ENCODE measurements at regions not wholly inside any gene's neighbourhood (a gene's known extent, or its start where the extent isn't known, plus 50 kb on each side); places are given as distances from the start of the nearest gene placed in this dataset.

DNA sequence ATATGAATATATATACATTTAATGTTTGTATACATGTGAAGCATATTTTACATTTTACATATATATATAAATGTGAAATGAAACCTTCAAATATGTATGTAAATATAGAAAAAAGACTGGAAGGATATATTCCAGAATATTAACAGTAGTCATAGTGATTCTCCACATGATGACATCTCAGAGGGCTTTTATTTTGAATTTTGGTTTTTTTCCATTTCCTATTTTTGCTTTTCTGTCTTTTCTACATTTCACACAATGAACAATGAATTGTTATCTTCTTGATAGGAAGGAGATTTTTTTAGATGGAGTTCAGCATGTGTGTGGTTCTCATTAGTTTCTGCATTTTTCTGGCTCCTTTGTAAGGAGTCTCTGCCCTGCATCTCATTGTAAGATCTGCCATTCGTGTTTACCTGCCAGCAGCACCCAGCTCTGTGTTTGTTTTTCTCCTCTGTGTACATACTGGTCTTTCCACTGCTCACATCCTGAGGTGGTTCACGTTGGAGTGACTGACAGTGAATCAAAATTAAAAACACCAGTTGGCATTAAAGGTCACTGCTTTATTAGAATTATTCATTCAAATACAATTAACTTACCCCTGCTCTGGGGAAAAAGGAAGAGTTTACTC, 425.3 kb upstream of the MDFIC2 start:
- no peaks in the 10 kb centered on the region for H3K9me3 Mint-ChIP-seq
- H3K36me3 Mint-ChIP-seq (ENCODE audit: low read depth) = no peaks in the 10 kb centered on the region
- ChIA-PET CTCF (no interaction called here), POLR2A (no interaction called here)
- no peak for DNase-seq
- H3K4me3 Mint-ChIP-seq = no peak overlapping the region
- H3K27ac Mint-ChIP-seq = no peak overlapping the region
- peaks cover 9% of the 10 kb centered on the region for H3K27me3 Mint-ChIP-seq
- H3K4me1 Mint-ChIP-seq = no peaks in the 10 kb centered on the region

DNA sequence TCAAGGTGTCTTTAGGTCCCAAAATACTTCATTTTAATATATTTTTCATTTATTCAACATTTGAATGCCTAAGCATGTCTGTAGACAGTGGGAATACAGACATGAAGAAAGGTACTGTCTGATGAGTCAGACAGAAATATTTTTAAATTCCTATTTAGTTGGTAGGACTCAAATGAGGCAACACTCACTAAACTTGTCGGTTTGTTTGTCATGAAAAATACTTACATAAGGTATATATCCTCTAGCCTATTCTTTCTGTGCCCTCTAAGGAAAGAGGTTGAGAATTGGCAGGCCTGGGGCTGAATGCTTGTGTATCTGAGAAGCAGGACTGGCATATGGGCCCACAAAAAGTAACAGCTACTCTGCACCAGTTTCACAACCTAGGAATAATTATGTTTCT, 423.6 kb upstream of the MDFIC2 start:
- CTCF ChIA-PET = interaction anchor here (0.6 kb wide), 1 partner anchor 507 kb away, joined by 3 read pairs; no protein-coding TSS in a partner anchor
- Mint-ChIP-seq H3K36me3 (ENCODE audit: low read depth) (no peaks in the 10 kb centered on the region), H3K9me3 (no peaks in the 10 kb centered on the region), H3K27me3 (peaks cover 14% of the 10 kb centered on the region), H3K27ac (no peak overlapping the region), H3K4me1 (no peaks in the 10 kb centered on the region), H3K4me3 (no peak overlapping the region)
- no peak for DNase-seq
- POLR2A ChIA-PET = no interaction called here

DNA sequence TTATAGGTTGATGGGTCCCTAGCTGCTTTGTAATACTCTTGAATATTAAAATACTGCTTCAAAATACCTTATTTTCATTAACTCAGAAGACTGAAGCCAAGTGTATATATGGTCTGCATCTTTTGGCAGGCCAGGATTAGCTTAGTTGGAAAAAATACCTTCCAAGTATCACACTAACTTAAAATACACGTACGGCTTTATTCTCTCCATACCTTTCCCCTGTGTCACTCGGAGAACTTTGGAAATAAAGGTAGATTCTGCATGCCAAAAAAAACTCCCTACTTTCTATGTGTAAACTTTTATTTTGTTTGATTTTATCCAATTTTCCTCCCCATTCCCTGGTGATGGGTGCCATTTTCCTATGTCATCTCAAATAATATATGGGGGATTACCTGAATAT, 422.3 kb upstream of the MDFIC2 start:
- H3K4me3 Mint-ChIP-seq = no peak overlapping the region
- CTCF ChIA-PET = no interaction called here
- no peak overlapping the region for H3K27ac Mint-ChIP-seq
- peaks cover 14% of the 10 kb centered on the region for H3K27me3 Mint-ChIP-seq
- no peaks in the 10 kb centered on the region for H3K9me3 Mint-ChIP-seq
- H3K36me3 Mint-ChIP-seq (ENCODE audit: low read depth) = no peaks in the 10 kb centered on the region
- no peak for DNase-seq
- POLR2A ChIA-PET = no interaction called here
- H3K4me1 Mint-ChIP-seq = no peaks in the 10 kb centered on the region

DNA sequence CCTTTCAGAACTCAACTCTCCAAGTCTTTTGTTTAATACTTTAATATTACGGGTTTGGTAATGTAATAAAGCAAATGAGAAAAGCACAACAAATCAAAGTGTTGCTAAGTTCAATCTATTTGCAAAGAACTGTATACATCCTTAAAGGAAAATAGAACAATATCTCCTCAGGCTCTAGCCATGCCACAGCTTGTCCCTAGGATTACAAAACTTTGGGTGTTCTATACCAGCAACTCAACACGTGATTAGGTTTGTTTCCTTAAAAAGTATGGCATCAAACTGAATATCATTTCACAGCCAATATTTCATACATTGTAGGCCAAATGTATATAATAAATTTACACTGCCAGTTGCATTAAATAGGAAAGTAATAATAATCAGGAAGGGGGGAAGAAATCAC, 418.6 kb upstream of the MDFIC2 start:
- Mint-ChIP-seq H3K9me3 (no peaks in the 10 kb centered on the region), H3K36me3 (ENCODE audit: low read depth) (no peaks in the 10 kb centered on the region), H3K27me3 (peaks cover 14% of the 10 kb centered on the region), H3K4me3 (no peak overlapping the region), H3K4me1 (no peaks in the 10 kb centered on the region), H3K27ac (no peak overlapping the region)
- CTCF ChIA-PET = no interaction called here
- POLR2A ChIA-PET = no interaction called here
- DNase-seq = no peak

DNA sequence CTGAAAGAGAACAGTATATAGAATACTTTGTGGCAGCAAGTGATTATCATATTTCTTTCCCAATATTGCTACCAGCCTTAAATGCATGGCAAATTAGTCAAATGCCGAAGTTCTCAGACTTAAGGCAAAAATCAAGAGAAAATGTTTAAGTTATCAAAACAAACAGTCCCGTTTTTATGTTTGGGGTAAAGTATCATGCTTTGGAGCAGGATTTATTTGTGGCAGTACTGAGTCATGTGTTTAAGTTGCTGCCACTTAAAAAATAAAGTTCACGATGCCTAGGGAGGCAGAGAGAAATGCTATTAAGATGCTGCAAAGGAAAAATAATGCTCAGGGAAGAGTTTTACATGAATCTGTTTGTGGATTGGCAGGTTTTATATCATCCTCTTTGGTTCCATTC, 417.4 kb upstream of the MDFIC2 start:
- no peaks in the 10 kb centered on the region for H3K36me3 Mint-ChIP-seq (ENCODE audit: low read depth)
- POLR2A ChIA-PET = no interaction called here
- no peaks in the 10 kb centered on the region for H3K4me1 Mint-ChIP-seq
- DNase-seq = no peak
- no peak overlapping the region for H3K4me3 Mint-ChIP-seq
- H3K27ac Mint-ChIP-seq = no peak overlapping the region
- H3K9me3 Mint-ChIP-seq = no peaks in the 10 kb centered on the region
- CTCF ChIA-PET = no interaction called here
- peaks cover 14% of the 10 kb centered on the region for H3K27me3 Mint-ChIP-seq

DNA sequence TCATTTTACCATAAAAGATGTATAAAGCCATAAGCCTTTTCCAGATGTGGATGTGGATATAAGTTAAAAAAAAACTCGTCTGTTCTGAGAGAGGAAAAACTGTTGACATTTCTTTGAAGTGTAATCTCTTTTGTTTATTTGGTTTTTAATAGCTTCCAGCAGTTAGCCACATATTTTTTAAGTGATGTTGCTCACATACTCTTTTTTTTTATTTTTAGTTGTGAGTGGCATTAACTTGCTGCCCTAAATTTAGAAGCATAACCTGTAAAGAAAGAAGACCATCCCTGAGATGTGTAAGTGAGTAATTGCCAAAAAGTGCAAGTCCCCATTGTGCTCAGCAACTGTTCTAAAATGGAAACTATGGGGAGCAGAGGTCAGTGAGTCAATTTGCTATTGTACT, 415.9 kb upstream of the MDFIC2 start:
- Mint-ChIP-seq H3K27me3 (peaks cover 10% of the 10 kb centered on the region), H3K9me3 (no peaks in the 10 kb centered on the region), H3K4me3 (no peak overlapping the region), H3K36me3 (ENCODE audit: low read depth) (no peaks in the 10 kb centered on the region), H3K27ac (no peak overlapping the region), H3K4me1 (no peaks in the 10 kb centered on the region)
- ChIA-PET POLR2A (no interaction called here), CTCF (no interaction called here)
- DNase-seq = no peak

DNA sequence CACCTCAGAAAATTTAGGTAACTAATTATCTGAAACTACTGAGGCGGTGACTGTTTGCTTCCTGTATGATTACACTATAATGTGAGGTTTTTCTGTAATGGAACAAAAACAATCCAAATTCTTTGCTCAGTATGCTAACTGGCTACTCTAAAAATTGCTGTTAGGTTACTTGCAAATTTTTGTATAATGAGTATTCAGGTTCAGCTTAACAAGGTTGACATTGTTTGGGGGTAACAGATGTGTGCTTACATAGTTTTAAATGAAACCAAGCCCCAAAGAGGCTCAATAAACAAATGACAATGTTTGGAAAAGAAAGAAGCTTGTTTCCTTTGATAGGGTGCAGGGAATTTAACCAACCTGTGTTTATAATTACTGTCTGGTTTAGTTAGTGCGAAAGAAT, 414.5 kb upstream of the MDFIC2 start:
- ChIA-PET CTCF (no interaction called here), POLR2A (no interaction called here)
- H3K27me3 Mint-ChIP-seq = peaks cover 3% of the 10 kb centered on the region
- no peaks in the 10 kb centered on the region for H3K9me3 Mint-ChIP-seq
- no peaks in the 10 kb centered on the region for H3K36me3 Mint-ChIP-seq (ENCODE audit: low read depth)
- no peaks in the 10 kb centered on the region for H3K4me1 Mint-ChIP-seq
- no peak for DNase-seq
- H3K27ac Mint-ChIP-seq = no peak overlapping the region
- no peak overlapping the region for H3K4me3 Mint-ChIP-seq

DNA sequence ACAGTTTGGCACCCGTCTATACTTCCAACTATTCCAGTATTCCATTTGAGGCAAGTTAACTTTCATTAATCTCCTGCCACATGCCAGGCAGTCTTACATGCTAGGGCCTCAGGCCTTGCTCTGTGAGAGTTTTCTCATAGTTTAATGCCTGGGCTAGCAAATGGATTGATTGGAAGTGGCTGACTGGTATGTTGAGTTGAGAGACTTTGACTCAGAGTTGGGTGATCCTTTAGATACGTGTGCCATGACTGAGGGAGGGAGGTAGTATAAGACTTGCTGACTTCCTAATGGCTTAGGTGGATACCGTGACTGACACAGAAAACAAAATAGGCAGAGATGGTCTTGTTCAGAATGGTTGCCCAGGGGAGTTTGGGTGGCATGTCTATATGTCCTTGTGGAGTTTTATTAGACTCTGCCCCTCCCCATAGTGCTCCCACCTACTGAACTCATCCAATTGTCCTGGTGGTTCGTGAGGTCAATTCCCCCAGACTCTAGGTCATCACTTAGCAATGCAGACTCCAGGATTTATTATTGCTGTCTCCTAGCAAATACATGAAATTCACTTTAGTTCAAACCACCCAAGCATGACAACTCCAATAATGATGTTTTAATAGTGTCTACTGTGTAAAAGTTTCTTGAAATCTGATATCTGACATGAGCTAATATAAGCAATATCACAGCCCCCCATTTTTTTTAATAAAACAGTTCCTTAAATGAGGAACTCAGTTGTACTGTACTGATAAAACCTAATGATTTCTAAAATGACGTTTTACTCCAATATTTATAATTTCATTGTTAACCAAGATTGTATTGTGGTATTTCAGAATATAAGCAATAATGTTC, 413.9 kb upstream of the MDFIC2 start:
- no peak overlapping the region for H3K4me3 Mint-ChIP-seq
- no peak for DNase-seq
- no peaks in the 10 kb centered on the region for H3K36me3 Mint-ChIP-seq (ENCODE audit: low read depth)
- H3K4me1 Mint-ChIP-seq = no peaks in the 10 kb centered on the region
- H3K27ac Mint-ChIP-seq = no peak overlapping the region
- peaks cover 5% of the 10 kb centered on the region for H3K27me3 Mint-ChIP-seq
- POLR2A ChIA-PET = no interaction called here
- CTCF ChIA-PET = no interaction called here
- H3K9me3 Mint-ChIP-seq = no peaks in the 10 kb centered on the region

DNA sequence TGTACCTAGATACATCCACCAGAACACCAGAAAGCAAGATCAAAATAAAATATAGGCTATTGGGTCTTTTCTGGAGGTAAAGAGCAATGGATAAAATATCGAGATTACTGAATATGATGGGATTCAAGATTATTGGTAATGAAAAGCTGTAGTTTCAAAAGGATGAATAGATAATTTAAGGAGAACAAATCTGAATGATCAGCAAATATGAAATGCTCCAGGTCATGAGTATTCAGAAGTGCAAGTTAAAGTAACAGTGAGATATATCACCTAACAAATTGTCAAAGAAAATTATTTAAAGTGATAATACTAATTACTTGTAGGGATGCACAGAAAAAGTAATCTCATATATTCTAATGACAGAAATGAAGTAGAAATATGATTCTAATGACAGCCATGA, 409.6 kb upstream of the MDFIC2 start:
- Mint-ChIP-seq H3K4me1 (no peaks in the 10 kb centered on the region), H3K9me3 (no peaks in the 10 kb centered on the region), H3K27ac (no peak overlapping the region), H3K36me3 (ENCODE audit: low read depth) (no peaks in the 10 kb centered on the region), H3K27me3 (peaks cover 11% of the 10 kb centered on the region), H3K4me3 (no peak overlapping the region)
- DNase-seq = no peak
- ChIA-PET CTCF (no interaction called here), POLR2A (no interaction called here)

DNA sequence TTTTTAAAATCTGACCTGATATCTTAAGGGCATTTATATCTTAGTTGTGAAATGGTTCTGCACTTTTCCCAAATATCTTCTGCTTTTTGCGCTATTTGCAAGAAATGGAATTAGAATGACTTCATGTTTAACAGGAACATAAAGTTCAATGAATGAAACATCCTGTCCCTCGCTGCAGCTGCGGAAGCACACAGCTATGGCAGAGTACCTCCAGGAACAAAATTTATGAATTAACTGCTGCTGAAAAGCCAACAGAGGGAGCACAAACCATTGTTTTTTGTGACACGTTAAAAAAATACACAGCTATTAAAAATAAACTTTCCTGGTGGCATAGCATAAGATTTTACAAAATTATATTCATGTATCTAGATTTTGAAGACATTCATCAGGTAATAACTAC, 404.4 kb upstream of the MDFIC2 start:
- Mint-ChIP-seq H3K36me3 (ENCODE audit: low read depth) (peaks cover 3% of the 10 kb centered on the region), H3K4me3 (no peak overlapping the region), H3K4me1 (no peaks in the 10 kb centered on the region), H3K9me3 (peaks cover 11% of the 10 kb centered on the region), H3K27ac (no peak overlapping the region), H3K27me3 (peaks cover 10% of the 10 kb centered on the region)
- no peak for DNase-seq
- CTCF ChIA-PET = no interaction called here
- POLR2A ChIA-PET = no interaction called here

DNA sequence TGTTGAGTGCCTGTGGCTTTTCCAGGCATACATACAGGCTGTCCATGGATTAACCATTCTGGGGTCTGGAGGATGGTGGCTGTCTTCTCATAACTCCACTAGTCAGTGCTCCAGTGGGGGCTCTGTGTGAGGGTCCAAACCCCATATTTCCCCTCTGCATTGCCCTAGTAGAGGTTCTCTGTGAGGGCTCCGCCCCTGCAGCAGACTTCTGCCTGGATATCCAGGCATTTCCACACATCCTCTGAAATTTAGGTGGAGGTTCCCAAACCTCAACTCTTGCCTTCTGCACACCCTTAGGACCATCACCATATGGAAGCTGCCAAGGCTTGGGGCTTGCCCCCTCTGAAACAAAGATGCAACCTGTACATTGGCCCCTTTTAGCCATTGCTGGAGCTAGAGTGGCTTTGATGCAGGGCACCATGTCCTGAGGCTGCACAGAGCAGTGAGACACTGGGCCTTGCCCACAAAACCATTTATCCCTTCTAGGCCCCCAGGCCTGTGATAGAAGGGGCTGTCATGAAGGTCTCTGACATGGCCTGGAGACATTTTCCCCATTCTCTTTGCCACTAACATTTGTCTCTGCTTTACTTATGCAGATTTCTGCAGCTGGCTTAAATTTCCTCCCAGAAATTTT, 400.1 kb upstream of the MDFIC2 start:
- DNase-seq = no peak
- Mint-ChIP-seq H3K36me3 (ENCODE audit: low read depth) (peaks cover 3% of the 10 kb centered on the region), H3K9me3 (peaks cover 14% of the 10 kb centered on the region), H3K27me3 (peaks cover 4% of the 10 kb centered on the region), H3K27ac (no peak overlapping the region), H3K4me1 (no peaks in the 10 kb centered on the region), H3K4me3 (no peak overlapping the region)
- POLR2A ChIA-PET = no interaction called here
- CTCF ChIA-PET = no interaction called here

DNA sequence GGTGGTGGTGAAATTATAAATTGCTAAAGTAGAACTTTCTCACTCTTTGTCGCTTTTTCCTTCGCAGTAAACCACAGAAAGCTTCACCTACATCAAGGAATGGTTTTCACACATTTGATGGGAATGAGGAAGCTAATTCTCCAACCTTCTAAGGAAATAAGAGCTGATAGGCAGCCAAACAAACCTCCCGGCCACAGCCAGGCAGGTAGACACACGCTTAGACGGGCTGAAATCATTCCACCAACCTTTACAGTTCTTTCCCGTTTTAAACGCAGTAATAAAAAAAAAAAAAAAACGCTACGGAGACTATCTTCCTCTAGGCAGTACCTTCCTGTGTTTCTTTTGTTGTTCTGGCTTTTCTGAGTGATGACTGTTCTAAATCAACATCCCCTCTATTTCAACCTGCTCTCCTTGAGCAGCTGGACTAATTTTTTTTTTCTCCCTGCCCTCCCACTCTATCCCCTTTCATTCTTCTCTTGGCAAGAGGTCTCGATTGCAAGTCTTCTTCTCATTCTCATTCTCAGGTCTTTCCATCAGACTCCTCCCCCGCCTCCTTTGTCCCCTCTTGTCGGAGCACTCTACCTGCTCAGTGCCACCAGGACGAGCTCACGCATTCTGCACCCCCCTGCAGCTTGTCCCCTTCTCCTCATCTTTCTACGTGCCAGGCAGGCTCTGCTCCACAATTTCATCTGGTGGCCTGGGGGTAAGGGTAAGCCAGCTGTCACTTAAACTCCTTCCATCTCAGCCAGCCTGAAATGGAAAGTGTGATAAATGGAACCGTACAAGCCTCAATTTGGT, 391.1 kb upstream of the MDFIC2 start:
- H3K4me1 Mint-ChIP-seq = no peaks in the 10 kb centered on the region
- H3K4me3 Mint-ChIP-seq = no peak overlapping the region
- ChIA-PET POLR2A (no interaction called here), CTCF (no interaction called here)
- no peaks in the 10 kb centered on the region for H3K9me3 Mint-ChIP-seq
- H3K36me3 Mint-ChIP-seq (ENCODE audit: low read depth) = no peaks in the 10 kb centered on the region
- H3K27ac Mint-ChIP-seq = no peak overlapping the region
- peaks cover 23% of the 10 kb centered on the region for H3K27me3 Mint-ChIP-seq
- DNase-seq = no peak

DNA sequence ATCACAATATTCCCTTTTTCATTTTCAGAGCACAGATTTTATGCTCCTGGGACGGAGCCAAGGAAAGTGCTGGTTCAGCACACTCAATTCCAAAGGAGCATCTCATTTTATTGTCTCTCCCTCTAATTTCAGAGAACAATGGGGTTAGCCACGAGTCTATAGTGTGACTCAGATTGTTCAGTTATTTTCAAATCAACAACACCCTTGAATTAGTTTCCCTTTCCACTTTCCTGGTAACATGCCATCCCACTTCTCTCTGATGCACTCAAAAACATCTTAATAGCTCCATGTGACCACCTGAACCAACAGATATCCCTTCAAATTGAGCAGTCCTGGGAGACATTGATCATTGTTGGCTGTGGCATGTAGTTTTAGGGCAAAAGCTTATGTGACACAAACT, 389.7 kb upstream of the MDFIC2 start:
- POLR2A ChIA-PET = no interaction called here
- peaks cover 23% of the 10 kb centered on the region for H3K27me3 Mint-ChIP-seq
- H3K27ac Mint-ChIP-seq = no peak overlapping the region
- DNase-seq = no peak
- CTCF ChIA-PET = no interaction called here
- H3K36me3 Mint-ChIP-seq (ENCODE audit: low read depth) = no peaks in the 10 kb centered on the region
- no peaks in the 10 kb centered on the region for H3K9me3 Mint-ChIP-seq
- no peaks in the 10 kb centered on the region for H3K4me1 Mint-ChIP-seq
- no peak overlapping the region for H3K4me3 Mint-ChIP-seq
